ENCODE measurements at regions not wholly inside any gene's neighbourhood (a gene's known extent, or its start where the extent isn't known, plus 50 kb on each side); places are given as distances from the start of the nearest gene placed in this dataset.

DNA sequence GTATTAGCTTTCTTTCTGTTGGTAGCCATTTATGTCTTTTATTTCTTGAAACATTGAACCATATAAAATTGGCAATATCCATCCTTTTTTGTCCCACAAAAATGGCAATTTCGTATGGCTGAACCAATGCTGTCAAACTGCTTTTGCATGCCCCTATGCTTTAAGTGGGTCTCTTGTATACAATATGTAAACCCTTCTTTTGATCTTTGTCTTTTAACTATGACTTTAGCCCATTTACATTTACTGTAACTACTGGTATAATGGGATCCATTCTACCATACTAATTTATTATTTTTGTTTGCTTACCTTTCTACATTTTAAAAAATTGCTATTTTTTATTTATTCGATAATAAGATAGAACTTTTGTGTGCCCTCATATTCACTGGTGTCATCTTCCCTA, 93.4 kb downstream of the TENT4A start:
- no peak for DNase-seq

DNA sequence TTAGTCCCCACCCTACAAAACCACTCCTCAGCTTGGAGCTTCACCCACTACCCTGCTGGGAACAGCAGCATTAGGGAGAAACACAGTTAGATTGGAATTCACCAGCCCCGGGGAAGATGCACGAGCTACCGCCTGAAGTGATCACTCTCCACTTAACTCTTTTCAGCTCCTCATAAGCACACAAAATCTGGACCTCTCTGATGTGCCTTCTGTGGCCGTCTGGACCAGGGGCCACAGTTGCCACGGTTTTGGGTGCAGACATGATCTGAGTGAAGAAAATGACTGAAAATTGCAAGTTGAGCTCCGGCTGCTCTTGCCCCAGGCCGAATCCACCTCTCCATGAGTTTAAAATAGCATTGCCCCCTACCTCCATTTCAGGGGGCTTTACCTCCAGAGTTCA, 95.2 kb downstream of the TENT4A start:
- no peak for DNase-seq

DNA sequence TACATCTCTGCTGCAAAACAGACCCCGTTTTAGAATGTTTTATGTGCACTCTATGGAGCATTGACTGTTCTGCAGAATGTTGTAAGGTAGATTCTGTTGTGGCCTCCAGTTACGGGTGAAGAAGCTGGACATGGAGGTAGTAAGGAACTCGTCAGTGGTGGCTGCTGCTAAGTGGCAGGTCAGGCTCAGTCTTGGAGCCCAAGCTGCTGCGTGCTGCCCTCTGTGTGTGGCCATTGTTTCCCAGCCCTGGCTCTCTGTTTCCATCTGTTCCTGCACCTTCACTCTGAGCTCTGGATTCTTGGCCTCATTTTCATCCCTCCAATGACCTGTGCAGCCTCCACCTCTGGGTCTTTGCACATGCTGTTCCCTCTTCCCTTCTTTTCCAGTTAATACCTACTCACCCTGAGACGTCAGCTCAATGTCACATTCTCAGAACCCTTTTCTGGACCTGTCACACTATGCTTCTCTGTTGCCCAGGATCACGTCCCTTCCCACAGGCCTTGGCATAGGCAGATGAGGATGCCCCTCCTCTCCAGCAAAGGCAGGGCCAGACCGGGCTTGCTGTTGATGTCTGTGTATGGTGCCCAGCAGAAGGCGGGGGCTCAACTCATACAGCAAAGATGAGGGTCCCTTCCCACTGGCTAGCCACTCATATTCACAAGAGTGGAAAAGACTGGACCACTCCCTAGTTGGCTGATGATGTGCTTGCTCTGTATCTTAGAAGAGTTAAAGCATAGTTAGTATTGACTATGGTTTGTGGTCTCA, 97.6 kb downstream of the TENT4A start:
- DNase-seq = no peak

DNA sequence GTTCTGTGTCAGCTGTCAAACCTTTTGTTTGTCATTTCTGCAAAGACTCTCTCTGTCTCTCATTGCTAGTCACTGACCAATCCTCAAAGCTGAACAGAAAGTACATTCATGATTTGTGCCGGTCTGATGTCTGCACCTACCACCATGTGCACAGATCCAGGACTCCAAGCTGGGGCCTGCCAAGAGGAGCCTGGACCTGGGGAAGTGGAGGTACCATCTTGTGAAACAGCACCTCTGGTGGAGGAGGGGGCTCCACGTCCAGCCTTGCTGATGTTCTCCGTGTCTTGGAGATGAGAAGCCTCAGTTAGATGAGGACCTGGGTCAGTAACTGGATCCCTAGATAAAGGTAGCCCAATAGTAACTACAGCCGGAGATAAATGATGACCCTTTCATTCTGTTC, 98.9 kb downstream of the TENT4A start:
- no peak for DNase-seq

DNA sequence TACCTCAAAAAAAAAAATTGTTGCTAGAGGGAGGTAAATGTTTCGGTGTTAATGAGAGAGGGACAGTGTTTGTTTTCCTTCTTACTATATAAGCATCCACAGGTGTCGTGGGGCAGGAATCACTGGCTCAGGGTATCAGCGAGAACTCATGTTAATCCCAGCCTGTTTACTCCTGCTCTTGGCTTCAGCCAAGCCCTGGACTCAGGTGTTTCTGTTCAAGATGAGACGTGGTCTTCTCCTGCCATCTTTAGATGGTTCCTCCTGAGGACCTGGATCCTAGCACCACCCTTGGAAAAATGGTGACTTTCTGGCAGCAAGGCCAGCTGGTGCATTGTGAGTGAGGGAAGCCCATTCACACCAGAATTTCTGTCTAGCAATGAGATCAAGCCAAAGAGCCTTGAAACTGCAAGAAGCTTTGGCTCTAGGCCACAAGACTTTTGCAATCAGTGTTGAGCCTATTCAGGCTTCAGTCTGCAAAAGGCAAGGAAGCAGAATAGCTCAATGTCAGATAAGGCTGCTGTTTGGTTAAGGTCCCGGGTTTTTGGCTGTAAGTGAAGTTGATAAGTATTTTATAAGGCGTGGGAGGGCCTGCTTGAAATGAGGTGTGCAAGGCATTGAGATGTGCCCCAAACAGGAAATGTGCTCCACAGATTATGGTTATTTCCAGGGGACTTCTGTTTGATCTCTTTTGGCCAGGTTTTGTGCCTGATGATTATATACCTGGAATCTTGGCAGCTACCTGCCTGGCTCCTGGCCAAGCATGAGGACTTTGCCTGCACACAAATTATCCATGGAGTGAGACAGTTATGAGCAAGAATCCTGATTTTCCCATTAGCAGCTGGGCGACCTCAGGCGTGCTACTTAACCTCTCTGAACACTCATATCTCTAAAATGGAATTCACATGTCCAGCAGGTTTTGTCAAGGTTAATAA, 99.8 kb downstream of the TENT4A start:
- DNase-seq = no peak

DNA sequence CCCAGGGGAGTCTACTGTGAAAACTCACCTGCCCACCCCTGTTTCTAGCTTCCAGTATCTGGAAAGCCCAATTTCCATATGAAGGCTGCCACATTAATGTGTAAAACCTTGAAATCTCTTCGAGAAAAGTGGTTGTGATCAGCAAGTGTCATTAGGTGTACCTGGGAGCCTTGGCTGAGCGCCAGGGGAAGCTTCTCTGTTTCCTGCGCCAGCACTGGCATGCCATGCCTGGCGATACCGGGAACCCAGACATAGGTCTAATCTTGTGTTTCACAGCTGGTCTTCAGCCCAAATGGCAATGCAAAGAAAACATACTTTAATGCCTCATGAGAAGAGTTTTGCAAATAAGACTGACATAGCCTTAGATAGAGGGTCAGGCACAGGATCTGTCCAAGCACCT, 101.6 kb downstream of the TENT4A start:
- DNase-seq = no peak

DNA sequence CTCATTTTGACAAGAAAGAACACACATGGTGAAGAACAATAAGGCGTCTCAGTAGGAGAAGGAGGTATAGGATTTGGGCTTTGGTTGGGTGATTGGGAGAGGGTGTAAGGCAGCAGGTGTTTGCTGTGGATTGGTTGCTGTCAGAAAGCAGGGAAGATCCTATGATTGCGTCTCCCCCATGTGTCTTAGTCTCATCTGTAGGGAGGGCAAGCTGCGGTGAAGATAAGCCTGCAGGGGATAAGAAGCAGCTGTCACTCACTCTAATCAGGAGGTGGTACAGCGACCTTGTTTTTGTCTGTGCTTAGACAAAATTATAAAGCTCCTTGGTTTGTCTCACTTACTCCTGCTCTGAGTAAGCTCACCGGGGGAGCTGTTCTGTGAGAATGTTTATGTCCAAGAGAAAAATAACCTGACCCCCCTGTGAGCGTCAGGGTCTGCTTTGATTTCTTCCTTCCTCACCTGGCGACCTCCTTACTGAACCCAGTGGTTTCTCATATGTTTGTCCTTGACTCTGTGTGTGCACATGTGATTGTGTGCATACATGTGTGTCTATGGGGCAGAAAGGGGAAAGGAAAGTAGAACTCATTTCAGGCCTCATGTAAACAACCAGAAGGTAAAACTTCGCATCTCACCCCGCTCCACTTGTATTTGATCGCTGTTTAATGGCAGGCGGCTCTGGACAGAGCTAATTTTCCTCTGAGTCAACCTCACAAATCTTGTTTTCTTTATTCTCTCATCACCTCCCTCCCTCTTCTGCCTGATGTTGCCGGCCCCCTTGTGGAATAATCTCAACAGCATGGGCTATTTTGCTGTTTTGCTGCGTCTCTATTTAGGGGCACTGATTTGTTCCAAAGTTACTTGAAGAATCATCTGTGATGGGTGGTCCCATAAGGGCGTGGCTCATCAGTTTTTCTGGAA, 105.6 kb downstream of the TENT4A start:
- DNase-seq = no peak

DNA sequence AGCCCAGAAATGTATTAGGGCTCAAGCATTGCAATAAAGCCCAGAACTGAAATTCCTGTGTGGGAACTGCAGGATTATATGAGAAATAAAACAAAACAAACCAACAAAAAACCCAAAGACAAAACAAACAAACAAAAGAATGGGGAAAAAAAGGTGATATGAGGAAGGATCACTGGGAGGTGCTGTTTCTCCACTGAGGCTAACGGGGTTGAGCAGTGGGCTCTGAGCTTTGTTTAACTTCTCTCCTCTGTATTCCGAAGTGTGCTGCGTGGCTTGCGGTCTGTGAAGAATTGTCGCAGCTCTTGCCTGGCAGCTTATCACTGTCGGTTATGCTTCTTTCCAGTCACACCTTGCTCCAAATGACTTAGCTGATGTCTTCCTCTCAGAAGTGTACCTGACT, 106.3 kb downstream of the TENT4A start:
- no peak for DNase-seq

DNA sequence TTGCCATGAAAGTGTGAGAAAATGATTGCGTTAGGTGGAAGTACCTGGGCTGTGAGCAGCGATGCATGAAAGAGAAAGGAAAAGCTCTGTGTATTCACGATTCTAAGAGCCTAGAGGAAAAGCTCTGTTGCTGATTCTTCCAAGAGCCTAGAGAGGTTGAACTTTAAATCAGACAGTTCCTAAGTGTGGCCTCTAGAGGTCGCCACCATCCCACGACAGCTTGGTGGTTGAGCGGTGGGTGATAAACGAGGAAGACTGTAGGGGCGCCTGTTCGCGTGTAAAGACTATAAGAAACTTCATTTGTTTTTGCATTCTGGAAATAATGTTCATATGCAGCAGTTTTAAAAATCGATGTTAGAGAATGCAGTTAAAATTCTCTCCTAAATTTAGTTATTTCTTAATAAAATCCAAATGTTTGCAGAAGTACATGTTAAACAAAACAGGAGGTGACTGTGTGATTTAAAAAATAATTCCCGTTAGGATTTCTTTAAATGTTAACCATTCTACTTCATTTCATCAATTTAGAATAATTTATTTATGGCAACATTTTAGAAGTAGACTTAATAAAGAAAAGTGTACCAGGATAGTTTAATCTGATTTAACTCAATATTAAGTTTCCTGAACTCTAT, 107.7 kb downstream of the TENT4A start:
- DNase-seq = no peak

DNA sequence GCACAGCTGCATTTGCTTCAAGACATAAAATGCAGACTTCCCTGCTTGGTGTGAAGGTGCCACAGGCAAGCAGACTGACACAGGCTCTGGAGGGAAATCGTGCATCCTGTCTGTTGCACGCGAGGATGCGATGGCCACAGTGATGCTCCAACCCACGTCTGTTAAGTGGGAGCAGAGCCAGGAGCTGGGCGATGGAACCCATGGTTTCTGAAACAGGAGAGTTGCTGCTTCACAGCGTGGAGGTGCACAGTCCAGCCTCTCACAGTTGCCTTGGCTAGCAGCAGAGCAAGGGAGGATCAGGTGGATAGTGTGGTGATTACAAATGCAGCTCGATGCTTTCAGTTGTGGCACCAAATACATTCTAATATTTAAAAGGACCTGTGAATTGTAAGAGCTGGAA, 108.8 kb downstream of the TENT4A start:
- no peak for DNase-seq

DNA sequence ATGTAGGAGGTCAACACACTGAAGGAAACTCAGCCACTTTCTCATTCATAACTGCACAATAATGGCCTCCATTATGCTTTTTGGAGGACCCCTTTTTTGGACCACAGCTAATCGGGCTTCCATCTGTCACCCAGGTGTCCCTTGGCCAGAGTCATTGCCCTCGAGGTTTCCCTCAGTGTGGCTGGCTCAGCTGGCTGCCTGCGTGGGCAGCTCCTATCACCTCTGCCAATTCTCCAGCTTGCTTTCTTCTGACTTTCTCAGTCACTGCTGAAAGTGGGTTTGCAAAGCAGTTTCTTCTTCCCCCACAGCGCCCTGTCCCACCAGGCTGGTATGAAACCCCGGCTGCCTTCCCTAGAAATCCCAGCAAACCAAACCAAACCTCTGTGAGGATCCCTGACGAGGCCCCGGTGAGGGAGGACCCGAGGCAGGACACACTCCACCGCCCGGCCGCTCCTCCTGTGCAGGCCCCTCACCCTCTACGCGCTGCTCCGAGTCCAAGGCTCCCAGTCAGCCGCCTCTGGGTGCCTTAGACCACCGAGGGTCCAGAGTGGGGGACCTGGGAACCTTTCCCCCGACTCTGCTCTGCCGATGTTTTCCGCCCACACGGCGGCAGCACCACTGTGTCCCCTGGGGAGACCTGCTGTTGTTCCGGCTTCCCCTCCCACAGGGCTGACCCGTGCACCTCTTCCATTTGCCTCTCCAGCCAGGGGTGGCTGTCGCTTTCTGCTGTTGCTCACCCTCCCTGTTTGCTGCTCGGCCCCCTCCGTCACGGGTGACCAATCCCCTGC, 109.5 kb downstream of the TENT4A start:
- DNase-seq = no peak

DNA sequence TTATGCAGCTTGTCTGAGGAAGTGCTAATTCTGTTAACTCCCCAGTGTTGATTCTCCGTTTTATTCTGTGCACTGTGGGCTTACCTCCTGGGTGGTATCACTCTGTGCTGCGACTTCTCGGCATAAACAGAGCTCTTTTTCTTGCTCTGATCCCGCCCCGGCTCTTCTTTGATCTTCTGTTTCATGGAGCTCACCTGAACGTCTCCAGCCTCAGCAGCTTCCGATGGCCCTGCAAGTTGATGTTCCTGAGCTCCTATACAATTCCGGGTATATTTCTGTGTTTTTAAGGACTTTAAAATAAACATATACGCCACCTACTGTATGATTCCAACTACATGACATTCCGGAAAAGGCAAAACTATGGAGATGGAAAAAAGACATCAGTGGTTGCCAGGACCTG, 110.8 kb downstream of the TENT4A start:
- DNase-seq = no peak

DNA sequence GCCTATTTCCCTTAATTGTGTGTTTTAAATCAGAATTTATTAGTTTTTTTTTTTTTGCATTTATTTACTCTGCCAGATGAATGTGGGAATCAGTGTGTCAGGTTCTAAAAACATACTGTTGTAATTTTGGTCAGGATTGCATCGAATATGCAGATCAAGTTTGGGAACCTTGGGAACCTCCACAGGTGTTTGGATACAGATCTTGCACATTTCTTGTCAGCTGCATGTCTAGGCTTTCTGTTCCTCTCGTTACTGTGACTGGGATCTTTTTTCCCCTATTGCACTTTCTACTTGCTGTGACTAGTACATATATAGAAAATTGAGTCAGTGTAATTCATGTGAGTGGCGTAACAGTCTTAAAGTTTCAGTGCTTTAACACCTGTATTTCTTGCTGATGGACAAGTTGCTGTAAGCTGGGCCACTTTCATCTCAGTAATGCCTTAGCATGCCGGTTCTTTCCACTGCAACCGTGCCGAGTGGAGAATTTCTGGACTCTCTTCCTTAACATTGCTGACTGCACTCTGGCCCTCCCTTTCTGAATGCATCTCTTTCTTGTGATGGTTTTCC, 112.5 kb downstream of the TENT4A start:
- no peak for DNase-seq

DNA sequence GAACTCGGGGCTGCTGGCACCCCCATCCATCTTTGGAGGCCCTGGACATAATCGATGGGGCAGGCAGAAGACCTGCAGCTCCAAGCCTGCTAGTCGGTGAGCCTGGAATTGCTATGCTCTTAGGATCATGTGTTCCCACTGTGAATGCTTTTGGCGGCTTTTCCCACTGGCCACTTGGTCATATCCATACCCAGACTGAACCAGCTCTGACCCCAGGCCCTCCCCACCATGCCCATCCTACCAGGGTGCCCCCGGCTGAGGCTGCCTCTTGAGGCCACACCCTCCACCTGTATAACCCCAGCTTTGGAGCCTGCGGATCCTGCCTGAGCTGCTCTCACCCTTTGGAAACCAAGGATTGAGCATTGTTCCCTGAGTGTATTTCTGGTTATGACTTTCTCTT, 113.5 kb downstream of the TENT4A start:
- DNase-seq = no peak

DNA sequence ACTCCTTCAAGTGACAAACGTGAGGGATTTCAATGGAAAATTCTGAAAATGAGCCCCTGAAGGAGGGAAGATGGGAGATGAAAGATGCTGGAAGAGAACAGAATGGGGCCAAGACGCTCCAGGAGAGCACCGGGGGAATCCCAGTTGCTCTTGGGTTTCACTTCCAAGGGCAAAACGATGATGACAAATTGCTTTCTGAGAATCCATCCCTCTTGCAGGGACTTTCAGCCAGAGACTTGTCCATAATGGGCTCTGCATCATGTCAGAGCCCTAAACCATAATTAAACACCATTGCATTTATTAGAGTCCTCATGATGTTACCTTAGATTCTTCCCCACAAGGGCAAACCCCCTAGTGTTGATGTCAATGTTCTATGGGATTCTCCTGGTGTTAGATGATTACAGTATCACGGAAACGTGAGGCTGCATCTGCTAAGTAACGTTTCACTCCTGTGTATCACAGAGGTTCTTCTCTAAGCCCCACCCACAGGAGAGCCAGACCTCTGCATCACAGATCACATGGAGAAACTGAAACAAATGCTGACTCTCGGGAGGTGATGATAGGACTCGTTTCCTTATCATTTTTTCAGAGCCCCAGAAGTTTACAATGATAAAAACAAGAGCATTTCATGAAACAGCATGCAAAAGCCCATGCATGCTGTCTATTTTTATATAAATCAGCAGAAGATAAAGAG, 114.4 kb downstream of the TENT4A start:
- DNase-seq = no peak

DNA sequence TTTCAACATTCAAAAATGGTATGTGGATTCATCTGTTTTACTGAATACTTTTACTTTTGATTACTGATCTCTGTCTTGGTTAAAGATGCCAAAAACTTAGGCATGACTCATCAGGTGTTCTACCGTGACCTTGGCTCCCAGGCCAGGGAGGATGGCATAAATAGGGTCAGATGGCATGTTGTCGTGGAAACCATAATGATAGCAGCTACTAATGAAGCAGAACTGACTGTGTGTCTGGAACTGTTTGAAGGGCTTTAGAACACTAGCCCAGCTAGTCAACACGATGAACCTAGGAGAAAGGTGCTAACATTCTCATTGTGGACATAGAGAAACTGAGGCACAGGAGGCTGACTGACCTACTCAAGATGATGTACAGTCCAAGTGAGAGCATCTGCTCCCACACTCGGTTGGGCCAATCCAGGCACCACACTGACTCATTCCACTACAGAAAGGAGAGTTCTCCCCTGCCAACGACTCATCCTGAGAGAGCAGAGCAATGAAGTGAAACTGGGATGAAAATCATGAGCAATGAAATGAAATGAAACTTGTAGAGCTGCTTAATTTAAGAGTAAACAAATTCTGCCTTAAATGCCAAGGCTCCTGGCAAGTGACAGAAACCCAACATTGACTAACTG, 116.0 kb downstream of the TENT4A start:
- DNase-seq = no peak

DNA sequence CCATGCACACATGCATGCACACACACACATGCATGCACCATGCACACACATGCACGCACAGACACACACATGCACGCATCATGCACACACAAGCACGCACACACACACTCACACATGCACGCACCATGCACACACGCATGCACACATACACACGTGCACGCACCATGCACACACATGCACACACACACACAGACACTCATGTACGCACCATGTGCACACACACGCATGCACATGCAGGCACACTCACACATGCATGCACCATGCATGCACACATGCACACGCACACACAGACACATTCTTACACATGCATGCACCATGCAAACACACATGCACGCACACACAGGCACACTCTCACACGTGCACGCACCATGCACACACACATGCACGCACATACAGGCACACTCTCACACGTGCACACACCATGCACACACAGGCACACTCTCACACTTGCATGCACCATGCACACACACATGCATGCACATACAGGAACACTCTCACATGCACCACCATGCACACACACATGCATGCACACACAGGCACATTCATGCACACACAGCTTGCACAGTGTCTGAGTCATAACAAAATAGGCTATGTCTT, 117.5 kb downstream of the TENT4A start:
- DNase-seq = no peak

DNA sequence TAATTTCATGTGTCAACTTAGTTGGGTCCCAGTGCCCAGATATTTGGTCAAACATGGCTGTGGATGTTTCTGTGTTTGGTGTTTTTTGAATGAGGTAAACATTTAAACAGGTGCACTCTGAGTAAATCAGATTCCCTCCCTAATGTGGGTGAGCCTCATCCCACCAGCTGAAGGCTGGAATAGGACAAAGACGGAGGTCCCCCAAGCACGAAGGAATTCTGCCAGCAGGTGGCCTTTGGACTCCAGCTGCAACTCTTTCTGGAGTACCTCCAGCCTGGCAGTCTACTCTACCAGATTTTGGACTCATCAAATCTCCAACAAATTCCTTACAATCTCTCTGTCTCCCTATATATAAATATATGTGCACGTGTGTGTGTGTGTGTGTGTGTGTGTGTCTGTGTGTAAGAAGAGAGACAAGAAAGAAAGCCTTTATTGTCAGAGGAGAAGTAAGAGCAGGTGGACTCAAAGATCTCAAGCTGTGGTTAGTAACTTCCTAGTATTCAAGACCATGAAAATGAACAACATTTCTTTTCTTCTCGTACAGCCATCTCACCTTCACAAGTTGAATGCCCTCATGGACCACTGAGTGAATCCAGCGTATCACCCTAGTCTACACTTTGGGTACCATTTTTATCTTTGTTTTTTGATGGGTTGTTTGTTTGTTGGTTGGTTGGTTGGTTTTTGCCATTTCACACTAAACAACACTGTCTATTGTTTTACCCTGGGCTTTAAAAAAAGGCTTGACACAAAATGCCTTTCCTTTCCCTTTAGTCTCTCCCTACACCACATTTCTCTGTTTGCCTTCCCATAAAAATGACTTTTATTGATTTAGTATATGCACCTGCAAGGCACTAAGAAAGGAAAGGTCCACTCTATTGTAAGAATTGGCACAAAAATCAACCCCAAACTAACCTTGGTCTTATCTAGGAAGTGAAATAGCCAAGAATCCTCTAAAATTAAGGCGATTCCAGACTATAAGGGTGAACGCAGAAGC, 118.7 kb downstream of the TENT4A start:
- DNase-seq = no peak

DNA sequence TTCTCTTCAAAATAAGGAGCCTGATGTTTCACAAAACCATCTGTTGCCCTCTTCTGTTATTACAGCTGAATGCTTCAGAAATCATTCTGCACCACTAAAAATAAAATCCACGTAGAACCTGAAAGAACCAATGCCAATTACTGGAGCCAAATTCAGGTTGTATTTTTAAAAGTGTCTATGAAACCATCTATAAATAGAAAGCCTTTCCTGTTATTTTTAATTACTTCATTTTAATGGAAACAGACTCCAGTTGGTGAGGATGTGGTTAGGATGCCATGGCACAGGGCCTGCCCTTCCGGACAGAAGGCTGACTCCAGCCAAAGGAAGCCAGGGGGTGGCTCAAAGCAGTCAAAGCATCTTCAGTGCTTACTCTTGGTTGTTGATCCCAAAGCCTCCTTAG, 119.8 kb downstream of the TENT4A start:
- DNase-seq = no peak

Data from right forelimb (tissue), 1 donor.